WTC11 (cell line): ENCODE measurements at regions not wholly inside any gene's neighbourhood (a gene's known extent, or its start where the extent isn't known, plus 50 kb on each side); places are given as distances from the start of the nearest gene placed in this dataset.
"Not testable (repeated sequence)": the region's sequence is repeated elsewhere in the genome, so short reads cannot be mapped to it uniquely, and the experiment has no call there.

Experiments
- E2F4 ChIP-seq: sonication (generic); formaldehyde crosslinking; IDR thresholded peaks from 2 replicates; pipeline ENCODE4 v1.8.1; 2022; ENCODE audit warnings: low read depth, mild to moderate bottlenecking, moderate library complexity, missing genetic modification reagents, borderline replicate concordance
- TP53 ChIP-seq: sonication (generic); formaldehyde crosslinking; IDR thresholded peaks from 2 replicates; pipeline ENCODE4 v1.8.1; 2023; ENCODE audit warnings: mild to moderate bottlenecking, missing genetic modification reagents
- TF ChIP-seq, protein P1 (sequence below): sonication (generic); formaldehyde crosslinking; IDR thresholded peaks from 2 replicates; pipeline ENCODE4 v1.8.0; 2022; ENCODE audit warnings: mild to moderate bottlenecking, missing genetic modification reagents
- TF ChIP-seq, protein P2 (sequence below): fragments of 200-600 bp; IDR thresholded peaks from 2 replicates; pipeline ENCODE4 v1.8.0; 2022; ENCODE audit warnings: antibody characterized with exemption
- TF ChIP-seq, protein P3 (sequence below): sonication (generic); formaldehyde crosslinking; IDR thresholded peaks from 2 replicates; pipeline ENCODE4 v1.8.1; 2023; ENCODE audit warnings: mild to moderate bottlenecking, missing genetic modification reagents, moderate library complexity

DNA sequence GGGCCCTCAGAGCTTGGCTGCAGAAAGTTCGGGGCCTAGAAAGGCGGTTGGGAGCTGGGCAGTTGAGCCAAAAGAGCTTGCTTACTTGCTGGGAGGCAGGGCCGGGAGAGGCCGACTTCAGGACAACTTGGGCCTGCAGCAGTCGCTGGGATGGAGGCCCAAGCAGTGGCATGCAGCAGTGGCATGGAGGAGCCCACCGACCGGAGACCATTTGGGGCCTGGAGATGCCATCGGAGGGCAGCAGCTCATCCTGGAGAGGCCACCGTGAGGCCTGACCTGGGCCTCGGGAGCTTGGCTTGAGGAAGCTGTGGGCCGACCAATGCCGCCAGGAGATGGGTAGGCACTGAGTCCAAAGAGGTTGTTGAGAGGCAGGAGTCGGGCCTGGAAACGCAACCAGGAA lies 200.0 kb downstream of the CEP170 start:
- TF ChIP-seq, protein P1, sequence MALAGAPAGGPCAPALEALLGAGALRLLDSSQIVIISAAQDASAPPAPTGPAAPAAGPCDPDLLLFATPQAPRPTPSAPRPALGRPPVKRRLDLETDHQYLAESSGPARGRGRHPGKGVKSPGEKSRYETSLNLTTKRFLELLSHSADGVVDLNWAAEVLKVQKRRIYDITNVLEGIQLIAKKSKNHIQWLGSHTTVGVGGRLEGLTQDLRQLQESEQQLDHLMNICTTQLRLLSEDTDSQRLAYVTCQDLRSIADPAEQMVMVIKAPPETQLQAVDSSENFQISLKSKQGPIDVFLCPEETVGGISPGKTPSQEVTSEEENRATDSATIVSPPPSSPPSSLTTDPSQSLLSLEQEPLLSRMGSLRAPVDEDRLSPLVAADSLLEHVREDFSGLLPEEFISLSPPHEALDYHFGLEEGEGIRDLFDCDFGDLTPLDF, result not testable (repeated sequence)
- TF ChIP-seq, protein P2, sequence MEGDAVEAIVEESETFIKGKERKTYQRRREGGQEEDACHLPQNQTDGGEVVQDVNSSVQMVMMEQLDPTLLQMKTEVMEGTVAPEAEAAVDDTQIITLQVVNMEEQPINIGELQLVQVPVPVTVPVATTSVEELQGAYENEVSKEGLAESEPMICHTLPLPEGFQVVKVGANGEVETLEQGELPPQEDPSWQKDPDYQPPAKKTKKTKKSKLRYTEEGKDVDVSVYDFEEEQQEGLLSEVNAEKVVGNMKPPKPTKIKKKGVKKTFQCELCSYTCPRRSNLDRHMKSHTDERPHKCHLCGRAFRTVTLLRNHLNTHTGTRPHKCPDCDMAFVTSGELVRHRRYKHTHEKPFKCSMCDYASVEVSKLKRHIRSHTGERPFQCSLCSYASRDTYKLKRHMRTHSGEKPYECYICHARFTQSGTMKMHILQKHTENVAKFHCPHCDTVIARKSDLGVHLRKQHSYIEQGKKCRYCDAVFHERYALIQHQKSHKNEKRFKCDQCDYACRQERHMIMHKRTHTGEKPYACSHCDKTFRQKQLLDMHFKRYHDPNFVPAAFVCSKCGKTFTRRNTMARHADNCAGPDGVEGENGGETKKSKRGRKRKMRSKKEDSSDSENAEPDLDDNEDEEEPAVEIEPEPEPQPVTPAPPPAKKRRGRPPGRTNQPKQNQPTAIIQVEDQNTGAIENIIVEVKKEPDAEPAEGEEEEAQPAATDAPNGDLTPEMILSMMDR, result not testable (repeated sequence)
- not testable (repeated sequence) for TF ChIP-seq TP53, E2F4 (CRISPR knock-in tag)
- TF ChIP-seq, protein P3, sequence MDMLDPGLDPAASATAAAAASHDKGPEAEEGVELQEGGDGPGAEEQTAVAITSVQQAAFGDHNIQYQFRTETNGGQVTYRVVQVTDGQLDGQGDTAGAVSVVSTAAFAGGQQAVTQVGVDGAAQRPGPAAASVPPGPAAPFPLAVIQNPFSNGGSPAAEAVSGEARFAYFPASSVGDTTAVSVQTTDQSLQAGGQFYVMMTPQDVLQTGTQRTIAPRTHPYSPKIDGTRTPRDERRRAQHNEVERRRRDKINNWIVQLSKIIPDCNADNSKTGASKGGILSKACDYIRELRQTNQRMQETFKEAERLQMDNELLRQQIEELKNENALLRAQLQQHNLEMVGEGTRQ (CRISPR knock-in tag), result not testable (repeated sequence)
